NCI-H510A (cell line): ENCODE measurements at regions not wholly inside any gene's neighbourhood (a gene's known extent, or its start where the extent isn't known, plus 50 kb on each side); places are given as distances from the start of the nearest gene placed in this dataset.
"Not testable (repeated sequence)": the region's sequence is repeated elsewhere in the genome, so short reads cannot be mapped to it uniquely, and the experiment has no call there.

Source experiments
- DNase-seq: peaks from one replicate; lab custom pipeline; 2025; lab: John Stamatoyannopoulos, UW

GRCh38 chr2:138218397-138218796, 254.1 kb downstream of the HNMT start:
- no peak for DNase-seq

GRCh38 chr2:138219961-138220360, 255.7 kb downstream of the HNMT start:
- DNase-seq, result no peak

GRCh38 chr2:138221358-138221757, 257.1 kb downstream of the HNMT start:
- DNase-seq, result no peak

GRCh38 chr2:138223319-138223718, 259.0 kb downstream of the HNMT start:
- DNase-seq, result no peak

GRCh38 chr2:138227195-138227594, 262.9 kb downstream of the HNMT start:
- no peak for DNase-seq

GRCh38 chr2:138228101-138228500, 263.8 kb downstream of the HNMT start:
- no peak for DNase-seq

- DNase-seq, result no peak
Observed at GRCh38 chr2:138234265-138234664, 267.3 kb upstream of the SPOPL start.

GRCh38 chr2:138235041-138235440, 266.5 kb upstream of the SPOPL start:
- DNase-seq, result no peak

- DNase-seq, result no peak
Observed at GRCh38 chr2:138236142-138236541, 265.4 kb upstream of the SPOPL start.

GRCh38 chr2:138237667-138238384, 263.7 kb upstream of the SPOPL start:
- no peak for DNase-seq

GRCh38 chr2:138238908-138239307, 262.7 kb upstream of the SPOPL start:
- DNase-seq, result no peak

- no peak for DNase-seq
Observed at GRCh38 chr2:138239902-138240491, 261.6 kb upstream of the SPOPL start.

GRCh38 chr2:138243372-138243771, 258.2 kb upstream of the SPOPL start:
- DNase-seq, result no peak

- DNase-seq, result no peak
Observed at GRCh38 chr2:138244501-138244925, 257.1 kb upstream of the SPOPL start.

GRCh38 chr2:138245310-138245709, 256.3 kb upstream of the SPOPL start:
- no peak for DNase-seq

- DNase-seq, result no peak
Observed at GRCh38 chr2:138247302-138247701, 254.3 kb upstream of the SPOPL start.

GRCh38 chr2:138249207-138249606, 252.4 kb upstream of the SPOPL start:
- no peak for DNase-seq

- not testable (repeated sequence) for DNase-seq
Observed at GRCh38 chr2:138250843-138251320, 250.7 kb upstream of the SPOPL start.

GRCh38 chr2:138252587-138252986, 249.0 kb upstream of the SPOPL start:
- no peak for DNase-seq

GRCh38 chr2:138255670-138256069, 245.9 kb upstream of the SPOPL start:
- no peak for DNase-seq

GRCh38 chr2:138267161-138267901, 234.2 kb upstream of the SPOPL start:
- no peak for DNase-seq

- DNase-seq, result no peak
Observed at GRCh38 chr2:138267902-138268254, 233.7 kb upstream of the SPOPL start.

- no peak for DNase-seq
Observed at GRCh38 chr2:138269765-138270164, 231.8 kb upstream of the SPOPL start.
